HUES6 (cell line): ENCODE measurements at regions not wholly inside any gene's neighbourhood (a gene's known extent, or its start where the extent isn't known, plus 50 kb on each side); places are given as distances from the start of the nearest gene placed in this dataset.

Experiments used
- H3K27ac ChIP-seq: 2 replicates; pipeline ENCODE4 v1.7.0; 2013; ENCODE audit warnings: low read depth, mild to moderate bottlenecking, low read length, inconsistent platforms
- H3K27me3 ChIP-seq: 2 replicates; pipeline ENCODE4 v1.6.1; 2013; ENCODE audit warnings: low read length; ENCODE audit not compliant: control insufficient read depth, insufficient read depth
- H3K36me3 ChIP-seq: 2 replicates; pipeline ENCODE4 v1.6.1; 2013; ENCODE audit warnings: low read length; ENCODE audit not compliant: control insufficient read depth, insufficient read depth
- H3K4me1 ChIP-seq: 2 replicates; pipeline ENCODE4 v1.6.1; 2013; ENCODE audit warnings: low read length; ENCODE audit not compliant: control insufficient read depth, insufficient read depth
- H3K4me3 ChIP-seq: 2 replicates; pipeline ENCODE4 v1.5.1; 2013; ENCODE audit warnings: low read depth, low read length
- H3K9ac ChIP-seq: one replicate; pipeline ENCODE4 v1.6.1; 2013; ENCODE audit warnings: mild to moderate bottlenecking, low read length
- H3K9me3 ChIP-seq: 2 replicates; pipeline ENCODE4 v1.6.1; 2013; ENCODE audit warnings: low read depth, low read length; ENCODE audit not compliant: control insufficient read depth, insufficient read depth

DNA sequence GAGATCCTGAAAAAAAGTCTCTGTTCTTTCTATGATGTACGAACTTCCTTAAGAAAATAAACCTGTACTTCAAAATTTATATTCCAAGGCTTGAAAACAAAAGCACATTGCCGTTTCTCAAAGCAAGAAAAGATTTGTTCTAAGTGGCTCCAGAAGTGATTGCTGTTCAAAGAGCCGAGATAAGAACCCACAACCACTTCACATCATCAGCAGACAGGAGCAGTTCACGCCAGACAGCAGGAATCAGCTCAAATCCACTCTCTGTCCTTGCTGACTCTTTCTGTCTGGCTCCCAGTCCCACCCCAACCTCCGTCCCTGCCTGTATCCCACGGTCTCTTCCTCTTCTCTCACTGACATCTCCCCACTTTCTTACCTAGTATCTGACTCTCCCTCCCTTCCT lies 85.0 kb upstream of the MYOCD start:
- Histone ChIP-seq H3K36me3 (no peaks in the 10 kb centered on the region), H3K27ac (no peak overlapping the region), H3K27me3 (no peaks in the 10 kb centered on the region), H3K4me3 (no peak overlapping the region), H3K9me3 (peaks cover 3% of the 10 kb centered on the region; the same call in 1 of the 2 replicates), H3K9ac (no peak overlapping the region), H3K4me1 (no peaks in the 10 kb centered on the region)

DNA sequence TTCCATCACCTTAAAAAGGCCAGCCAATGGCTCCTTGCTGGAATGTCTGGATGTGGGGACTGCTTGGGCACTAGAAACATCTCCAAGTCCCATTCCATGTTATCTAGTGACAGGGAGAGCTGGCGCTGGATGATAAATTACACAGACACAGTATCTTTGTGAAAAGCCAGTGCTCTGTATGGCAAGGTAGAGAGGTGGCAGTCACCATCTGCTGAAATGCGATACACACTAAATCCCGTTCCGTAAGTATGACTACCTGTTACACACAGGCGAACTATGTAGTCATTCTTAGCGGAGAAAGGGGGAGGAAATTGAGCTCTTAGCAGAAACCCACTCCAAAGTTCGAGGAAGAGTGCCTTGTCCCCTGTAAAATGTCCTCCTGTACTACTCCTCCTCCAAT lies 81.0 kb upstream of the MYOCD start:
- Histone ChIP-seq H3K36me3 (no peaks in the 10 kb centered on the region), H3K4me1 (no peaks in the 10 kb centered on the region), H3K9ac (no peak overlapping the region), H3K27me3 (no peaks in the 10 kb centered on the region), H3K4me3 (no peak overlapping the region), H3K9me3 (peaks cover 3% of the 10 kb centered on the region; the same call in 1 of the 2 replicates), H3K27ac (no peak overlapping the region)

DNA sequence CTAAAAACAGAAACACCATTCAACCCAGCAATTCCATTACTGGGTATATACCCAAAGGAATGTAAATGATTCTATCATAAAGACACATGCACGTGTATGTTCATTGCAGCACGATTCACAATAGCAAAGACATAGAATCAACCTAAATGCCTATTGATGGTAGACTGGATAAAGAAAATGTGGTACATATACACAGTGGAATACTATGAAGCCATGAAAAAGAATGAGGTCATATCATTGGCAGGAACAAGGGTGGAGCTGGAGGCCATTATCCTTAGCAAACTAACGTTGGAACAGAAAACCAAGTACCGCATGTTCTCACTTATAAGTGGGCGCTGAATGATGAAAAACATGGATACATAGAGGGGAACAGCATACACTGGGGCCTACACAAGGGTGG lies 77.2 kb upstream of the MYOCD start:
- peaks cover 2% of the 10 kb centered on the region; the same call in 1 of the 2 replicates for H3K9me3 ChIP-seq
- no peaks in the 10 kb centered on the region for H3K27me3 ChIP-seq
- H3K27ac ChIP-seq = no peak overlapping the region
- no peaks in the 10 kb centered on the region for H3K36me3 ChIP-seq
- peaks cover 5% of the 10 kb centered on the region for H3K4me1 ChIP-seq
- H3K4me3 ChIP-seq = no peak overlapping the region
- no peak overlapping the region for H3K9ac ChIP-seq

DNA sequence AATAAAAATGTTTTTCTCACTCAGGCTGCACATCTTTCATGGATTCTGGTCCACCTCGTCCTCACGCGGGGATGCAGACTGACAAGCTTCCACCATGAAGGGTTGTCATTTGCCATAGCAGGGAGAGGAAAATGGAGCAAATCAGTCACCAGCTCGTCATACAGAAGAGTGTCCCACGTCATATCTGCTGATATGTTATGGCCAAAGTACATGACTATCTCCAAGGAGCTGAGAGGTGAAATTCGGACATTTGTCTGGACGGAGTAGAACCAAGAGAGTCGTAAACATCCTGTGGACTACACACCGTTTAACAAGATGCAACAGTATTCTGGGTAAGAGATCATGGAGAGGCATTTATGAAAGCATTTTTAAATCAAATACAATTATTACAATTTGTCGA lies 75.3 kb upstream of the MYOCD start:
- peaks cover 5% of the 10 kb centered on the region for H3K4me1 ChIP-seq
- peaks cover 2% of the 10 kb centered on the region; the same call in 1 of the 2 replicates for H3K9me3 ChIP-seq
- H3K36me3 ChIP-seq = no peaks in the 10 kb centered on the region
- H3K27ac ChIP-seq = no peak overlapping the region
- H3K9ac ChIP-seq = no peak overlapping the region
- no peaks in the 10 kb centered on the region for H3K27me3 ChIP-seq
- H3K4me3 ChIP-seq = no peak overlapping the region

DNA sequence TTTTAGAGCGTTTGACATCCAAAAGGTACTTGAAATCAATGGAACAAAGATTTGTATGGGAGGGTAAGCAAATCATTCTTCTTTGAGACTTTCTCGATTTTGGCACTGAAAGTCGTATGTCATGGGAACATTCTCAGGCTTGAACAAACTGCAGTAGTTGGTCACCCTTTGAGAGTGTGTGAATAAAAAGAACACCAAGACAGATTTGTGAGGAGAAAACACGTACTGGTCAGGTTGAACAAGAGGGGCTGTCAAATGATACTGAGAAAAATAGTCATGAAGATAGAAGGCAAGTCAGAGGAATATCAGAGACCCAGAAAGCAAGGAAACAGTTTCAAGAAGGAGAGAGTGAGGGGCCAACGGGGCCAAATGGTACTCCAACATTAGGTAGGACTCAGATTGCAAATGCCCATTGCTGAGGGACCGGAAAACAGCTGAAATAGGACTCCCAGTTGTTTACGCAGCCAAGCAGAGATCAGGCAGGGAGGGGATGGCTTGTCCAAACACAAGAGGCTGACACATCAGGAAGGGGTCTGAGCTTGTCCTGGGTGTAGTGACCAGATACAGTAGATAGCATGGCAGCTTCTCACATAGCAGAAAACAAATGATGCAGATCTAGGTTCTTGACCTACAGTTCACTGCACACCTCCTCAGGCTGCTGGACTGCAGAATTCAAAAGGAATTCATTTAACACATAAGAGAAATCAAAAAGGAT lies 74.5 kb upstream of the MYOCD start:
- Histone ChIP-seq H3K9ac (no peak overlapping the region), H3K36me3 (no peaks in the 10 kb centered on the region), H3K9me3 (peaks cover 2% of the 10 kb centered on the region; the same call in 1 of the 2 replicates), H3K4me1 (peaks cover 5% of the 10 kb centered on the region), H3K27me3 (no peaks in the 10 kb centered on the region), H3K4me3 (no peak overlapping the region), H3K27ac (no peak overlapping the region)

DNA sequence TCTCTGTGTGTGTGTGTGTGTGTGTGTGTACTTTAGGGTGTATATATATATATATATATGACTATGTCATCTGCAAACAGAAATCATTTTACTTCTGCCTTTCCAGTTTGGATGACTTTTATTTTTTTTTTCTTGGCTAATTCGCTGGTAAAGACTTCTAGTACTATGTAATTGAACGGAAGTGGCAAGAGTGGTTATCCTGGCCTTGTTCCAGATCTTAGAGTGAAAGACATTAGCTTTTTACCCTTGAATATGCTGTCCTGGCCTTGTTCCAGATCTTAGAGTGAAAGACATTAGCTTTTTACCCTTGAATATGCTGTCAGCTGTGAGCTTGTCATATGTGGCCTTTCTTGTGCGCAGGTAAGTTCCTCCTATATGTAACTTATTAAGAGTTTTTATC lies 72.7 kb upstream of the MYOCD start:
- peaks cover 5% of the 10 kb centered on the region for H3K4me1 ChIP-seq
- no peaks in the 10 kb centered on the region for H3K36me3 ChIP-seq
- no peak overlapping the region for H3K9ac ChIP-seq
- H3K9me3 ChIP-seq = peaks cover 2% of the 10 kb centered on the region; the same call in 1 of the 2 replicates
- H3K27me3 ChIP-seq = no peaks in the 10 kb centered on the region
- H3K4me3 ChIP-seq = no peak overlapping the region
- no peak overlapping the region for H3K27ac ChIP-seq

DNA sequence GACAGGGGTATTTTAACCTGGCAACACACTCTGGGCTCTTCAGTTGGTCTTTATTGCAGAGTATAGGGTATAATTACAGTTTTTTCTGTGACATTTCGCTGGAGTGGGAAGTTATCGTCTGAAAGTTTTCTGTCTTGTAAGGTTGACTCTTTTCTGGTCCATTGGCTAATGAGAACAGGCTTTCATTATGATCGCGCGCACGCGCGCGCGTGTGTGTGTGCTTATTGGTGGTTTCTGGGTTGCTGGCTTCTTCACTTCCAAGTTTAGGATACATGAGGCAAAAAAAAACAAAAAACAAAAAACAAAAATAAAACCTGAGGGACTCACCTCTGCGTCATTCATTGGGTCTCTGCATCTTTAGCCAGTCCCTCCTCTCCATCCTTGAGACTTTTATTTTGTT lies 68.7 kb upstream of the MYOCD start:
- H3K4me1 ChIP-seq = no peaks in the 10 kb centered on the region
- no peaks in the 10 kb centered on the region for H3K36me3 ChIP-seq
- no peak overlapping the region for H3K4me3 ChIP-seq
- no peaks in the 10 kb centered on the region for H3K27me3 ChIP-seq
- H3K27ac ChIP-seq = no peak overlapping the region
- no peaks in the 10 kb centered on the region for H3K9me3 ChIP-seq
- no peak overlapping the region for H3K9ac ChIP-seq

DNA sequence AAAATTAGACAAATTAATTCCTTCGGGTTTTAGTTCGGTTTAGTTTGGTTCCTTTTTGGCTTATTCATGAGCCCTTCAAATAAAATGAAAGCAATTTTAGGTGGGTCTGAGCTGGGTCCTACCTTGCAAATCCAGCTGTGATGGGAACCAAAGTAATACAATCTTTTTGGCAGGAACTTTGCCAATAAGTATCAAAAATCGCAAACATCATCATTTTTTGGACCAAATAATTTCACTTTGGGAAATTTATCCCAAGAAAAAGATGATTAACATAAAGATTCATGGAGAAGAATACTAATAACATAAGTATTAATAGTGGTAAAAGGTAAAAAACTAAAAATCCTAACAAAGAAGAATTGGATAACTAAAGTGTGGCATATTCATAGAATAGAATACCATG lies 67.8 kb upstream of the MYOCD start:
- Histone ChIP-seq H3K27me3 (no peaks in the 10 kb centered on the region), H3K4me1 (no peaks in the 10 kb centered on the region), H3K9ac (no peak overlapping the region), H3K36me3 (no peaks in the 10 kb centered on the region), H3K4me3 (no peak overlapping the region), H3K9me3 (no peaks in the 10 kb centered on the region), H3K27ac (no peak overlapping the region)

DNA sequence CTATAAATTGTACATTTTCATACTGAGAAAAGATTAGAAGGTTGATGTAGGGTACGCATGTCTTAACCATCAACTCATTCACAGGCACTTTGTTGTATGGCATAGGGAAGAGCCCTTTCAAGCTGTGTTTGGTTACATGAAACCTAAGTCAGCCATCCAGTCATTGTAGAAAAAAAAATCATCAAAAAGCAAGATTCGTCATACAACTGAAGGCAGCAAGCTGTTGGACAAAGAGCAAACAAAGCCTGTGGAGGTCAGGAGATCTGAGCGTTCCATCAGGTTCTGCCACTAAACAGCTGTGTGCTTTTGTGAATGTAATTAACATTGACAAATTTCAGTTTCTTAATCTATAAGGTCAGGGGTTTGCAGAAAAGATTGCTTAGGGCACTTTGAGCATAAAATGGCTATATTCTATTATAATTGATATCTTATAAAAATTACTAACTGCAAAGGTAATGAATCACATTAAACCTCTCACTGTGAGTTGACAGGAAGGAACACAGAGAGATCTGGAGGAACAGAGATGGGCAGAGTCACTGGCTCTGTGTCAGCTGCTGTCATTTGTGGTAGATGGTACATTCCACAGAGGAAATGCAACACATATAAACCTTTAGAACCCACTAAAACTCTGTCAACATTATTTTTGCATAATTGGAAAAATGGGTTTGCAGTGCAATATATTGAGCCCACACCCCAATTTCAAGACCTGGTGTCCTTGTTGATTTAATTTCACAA lies 66.3 kb upstream of the MYOCD start:
- H3K27ac ChIP-seq = no peak overlapping the region
- H3K36me3 ChIP-seq = no peaks in the 10 kb centered on the region
- no peak overlapping the region for H3K4me3 ChIP-seq
- no peak overlapping the region for H3K9ac ChIP-seq
- no peaks in the 10 kb centered on the region for H3K27me3 ChIP-seq
- no peaks in the 10 kb centered on the region for H3K9me3 ChIP-seq
- no peaks in the 10 kb centered on the region for H3K4me1 ChIP-seq

DNA sequence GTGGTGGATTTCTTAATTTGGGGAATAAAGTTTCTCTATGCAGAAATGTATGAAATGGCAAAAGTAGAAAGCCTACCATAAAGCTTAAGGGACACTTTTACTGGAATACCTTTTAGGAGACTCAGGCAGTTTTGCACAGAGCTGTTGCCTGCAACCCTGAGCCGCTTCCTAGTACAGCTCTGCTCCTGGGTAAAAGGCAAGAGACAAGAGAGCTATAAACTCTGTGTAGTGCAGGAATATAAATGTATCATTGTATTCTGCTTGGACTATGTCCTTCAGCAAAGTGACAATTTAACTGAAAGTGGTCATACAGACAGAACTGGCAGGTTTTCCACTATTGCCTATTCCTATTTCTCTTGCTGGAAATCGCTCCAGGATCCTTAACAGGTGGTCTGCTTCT lies 65.3 kb upstream of the MYOCD start:
- H3K4me3 ChIP-seq = no peak overlapping the region
- no peaks in the 10 kb centered on the region for H3K9me3 ChIP-seq
- no peaks in the 10 kb centered on the region for H3K36me3 ChIP-seq
- H3K27me3 ChIP-seq = no peaks in the 10 kb centered on the region
- H3K9ac ChIP-seq = no peak overlapping the region
- H3K4me1 ChIP-seq = no peaks in the 10 kb centered on the region
- H3K27ac ChIP-seq = no peak overlapping the region

DNA sequence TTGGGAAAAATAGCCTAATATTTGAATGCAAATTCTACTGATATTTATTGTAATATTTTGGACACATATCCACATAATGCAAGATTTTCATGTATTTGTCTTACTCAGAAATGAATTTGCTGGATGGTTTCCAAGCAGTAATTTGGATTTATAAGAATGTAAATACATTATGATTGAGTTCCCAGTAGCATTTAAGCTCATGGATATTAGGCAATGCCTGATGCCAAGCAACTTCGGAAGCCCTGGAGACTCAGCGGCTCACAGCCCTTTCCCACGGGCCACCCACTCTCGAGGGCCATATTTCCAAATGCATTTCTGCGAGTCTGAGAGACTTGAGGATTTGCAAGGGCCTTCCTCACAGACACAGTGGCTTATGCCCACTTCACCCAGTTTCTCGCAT lies 62.1 kb upstream of the MYOCD start:
- Histone ChIP-seq H3K4me1 (no peaks in the 10 kb centered on the region), H3K9ac (no peak overlapping the region), H3K27ac (no peak overlapping the region), H3K4me3 (no peak overlapping the region), H3K27me3 (no peaks in the 10 kb centered on the region), H3K36me3 (no peaks in the 10 kb centered on the region), H3K9me3 (no peaks in the 10 kb centered on the region)
